HG02973 (cell line): ENCODE measurements at regions not wholly inside any gene's neighbourhood (a gene's known extent, or its start where the extent isn't known, plus 50 kb on each side); places are given as distances from the start of the nearest gene placed in this dataset.

Experiments
- ATAC-seq: cut with Tn5 transposase; IDR thresholded peaks from one replicate; pipeline ENCODE4 v1.9.1; 2021; ENCODE audit warnings: moderate library complexity; ENCODE audit not compliant: unreplicated experiment

GRCh38 chr3:152945556-152945955 is 110.6 kb downstream of the P2RY1 start:
- ATAC-seq = no peak

GRCh38 chr3:152957491-152957890 is 122.6 kb downstream of the P2RY1 start:
- ATAC-seq = no peak

GRCh38 chr3:152959307-152959706 is 124.4 kb downstream of the P2RY1 start:
- no peak for ATAC-seq

- ATAC-seq = no peak
Observed at GRCh38 chr3:152960684-152961083, 125.8 kb downstream of the P2RY1 start.

GRCh38 chr3:152961323-152961722 is 126.4 kb downstream of the P2RY1 start:
- ATAC-seq = peak; percentile 70

- no peak for ATAC-seq
Observed at GRCh38 chr3:152964911-152965609, 130.1 kb downstream of the P2RY1 start.

GRCh38 chr3:152968388-152969024 is 133.6 kb downstream of the P2RY1 start:
- no peak for ATAC-seq

GRCh38 chr3:152969557-152970300 is 134.8 kb downstream of the P2RY1 start:
- no peak for ATAC-seq

- no peak for ATAC-seq
Observed at GRCh38 chr3:152970851-152971250, 135.9 kb downstream of the P2RY1 start.

GRCh38 chr3:152971880-152972279 is 136.9 kb downstream of the P2RY1 start:
- no peak for ATAC-seq

GRCh38 chr3:152973575-152973974 is 138.6 kb downstream of the P2RY1 start:
- no peak for ATAC-seq

- ATAC-seq = no peak
Observed at GRCh38 chr3:152976239-152976638, 141.3 kb downstream of the P2RY1 start.

GRCh38 chr3:152977366-152977765 is 142.4 kb downstream of the P2RY1 start:
- ATAC-seq = no peak

GRCh38 chr3:152978152-152978551 is 143.2 kb downstream of the P2RY1 start:
- no peak for ATAC-seq

GRCh38 chr3:152997526-152997925 is 162.6 kb downstream of the P2RY1 start:
- ATAC-seq = no peak

GRCh38 chr3:152998591-152998990 is 163.4 kb upstream of the RAP2B start:
- no peak for ATAC-seq

GRCh38 chr3:153000325-153000724 is 161.7 kb upstream of the RAP2B start:
- ATAC-seq = no peak

GRCh38 chr3:153001210-153002078 is 160.6 kb upstream of the RAP2B start:
- no peak for ATAC-seq

- no peak for ATAC-seq
Observed at GRCh38 chr3:153003441-153003840, 158.6 kb upstream of the RAP2B start.

GRCh38 chr3:153003862-153004261 is 158.2 kb upstream of the RAP2B start:
- ATAC-seq = no peak

GRCh38 chr3:153008226-153008625 is 153.8 kb upstream of the RAP2B start:
- ATAC-seq = no peak
